ENCODE measurements at regions not wholly inside any gene's neighbourhood (a gene's known extent, or its start where the extent isn't known, plus 50 kb on each side); places are given as distances from the start of the nearest gene placed in this dataset.

- DNase-seq = no peak
Measured at GRCh38 chr2:129905664-129906081, 73.8 kb upstream of the RAB6C start.

GRCh38 chr2:129906139-129906860 lies 73.2 kb upstream of the RAB6C start:
- DNase-seq = no peak

GRCh38 chr2:129906861-129907235 lies 72.6 kb upstream of the RAB6C start:
- DNase-seq = no peak

- DNase-seq = no peak
Measured at GRCh38 chr2:129907256-129907998, 72.0 kb upstream of the RAB6C start.

- DNase-seq = no peak
Measured at GRCh38 chr2:129908721-129909373, 70.6 kb upstream of the RAB6C start.

GRCh38 chr2:129909651-129910418 lies 69.6 kb upstream of the RAB6C start:
- DNase-seq = no peak

GRCh38 chr2:129910446-129911362 lies 68.8 kb upstream of the RAB6C start:
- no peak for DNase-seq

GRCh38 chr2:129911363-129912065 lies 68.0 kb upstream of the RAB6C start:
- no peak for DNase-seq

GRCh38 chr2:129912066-129912820 lies 67.2 kb upstream of the RAB6C start:
- DNase-seq = no peak

- no peak for DNase-seq
Measured at GRCh38 chr2:129912871-129913694, 66.4 kb upstream of the RAB6C start.

- DNase-seq = no peak
Measured at GRCh38 chr2:129913695-129914495, 65.6 kb upstream of the RAB6C start.

- DNase-seq = no peak
Measured at GRCh38 chr2:129914538-129915302, 64.7 kb upstream of the RAB6C start.

GRCh38 chr2:129915303-129915840 lies 64.1 kb upstream of the RAB6C start:
- DNase-seq = no peak

- DNase-seq = no peak
Measured at GRCh38 chr2:129918604-129919003, 60.9 kb upstream of the RAB6C start.

- no peak for DNase-seq
Measured at GRCh38 chr2:129922571-129923264, 56.7 kb upstream of the RAB6C start.

- DNase-seq = peak; percentile 7
Measured at GRCh38 chr2:129923265-129924091, 56.0 kb upstream of the RAB6C start.
